Panc1 (cell line): ENCODE measurements at regions not wholly inside any gene's neighbourhood (a gene's known extent, or its start where the extent isn't known, plus 50 kb on each side); places are given as distances from the start of the nearest gene placed in this dataset.
"Not testable (repeated sequence)": the region's sequence is repeated elsewhere in the genome, so short reads cannot be mapped to it uniquely, and the experiment has no call there.

Experiments used
- ATAC-seq: fragments of 200-7000 bp; cut with Tn5 transposase; 2 replicates; pipeline ENCODE4 v1.9.1; 2020; ENCODE audit warnings: mild to moderate bottlenecking, moderate library complexity
- BruUV-seq: library from RNA; stranded (reverse); fragments of 400-500 nt; replicated peaks from 2 replicates; lab custom pipeline; 2021; lab: Mats Ljungman, UMichigan
- CTCF ChIA-PET: fragments of 300-600 bp; sonication (Branson Sonifier 250); formaldehyde crosslinking; loops from one replicate; lab custom pipeline; 2022; ENCODE audit warnings: antibody characterized with exemption; lab: Charles Lee
- POLR2A ChIA-PET: fragments of 300-600 bp; sonication (Branson Sonifier 250); formaldehyde crosslinking; loops from one replicate; lab custom pipeline; 2022; ENCODE audit warnings: antibody characterized with exemption; lab: Charles Lee
- DNase-seq: peaks from one replicate; pipeline ENCODE4 v3.0.0-alpha.2; 2010; ENCODE audit warnings: low read depth, low spot score
- H3K27ac ChIP-seq: 2 replicates; pipeline ENCODE4 v1.5.1; 2011; ENCODE audit warnings: mild to moderate bottlenecking, low read length, inconsistent platforms
- H3K27me3 ChIP-seq: fragments of 200-500 bp; sonication (Bioruptor generic); 2 replicates; pipeline ENCODE4 v1.6.0; 2014; ENCODE audit warnings: low read length, inconsistent platforms; ENCODE audit not compliant: control insufficient read depth, insufficient read depth
- H3K36me3 ChIP-seq: fragments of 200-500 bp; sonication (Bioruptor generic); 2 replicates; pipeline ENCODE4 v1.5.1; 2014; ENCODE audit warnings: inconsistent platforms, mild to moderate bottlenecking, low read length, moderate library complexity; ENCODE audit not compliant: control insufficient read depth, insufficient read depth
- H3K4me1 ChIP-seq: 2 replicates; pipeline ENCODE4 v1.5.1; 2011; ENCODE audit warnings: inconsistent platforms, mild to moderate bottlenecking, low read length, moderate library complexity; ENCODE audit not compliant: control insufficient read depth, insufficient read depth
- H3K4me3 ChIP-seq, 2 experiments: 2 replicates each; pipeline ENCODE4 v1.5.1; 2011 to 2012; ENCODE audit warnings: low read depth in 2 of 2, low read length in 2 of 2, mild to moderate bottlenecking in 2 of 2, inconsistent platforms in 1 of 2, moderate library complexity in 1 of 2
- H3K9me3 ChIP-seq: fragments of 200-500 bp; sonication (Bioruptor generic); 2 replicates; pipeline ENCODE4 v1.5.1; 2014; ENCODE audit warnings: low read depth, mild to moderate bottlenecking, inconsistent platforms, low read length, moderate library complexity; ENCODE audit not compliant: control insufficient read depth, insufficient read depth
- POLR2AphosphoS5 ChIP-seq: IDR thresholded peaks from 2 replicates; pipeline ENCODE4 v1.6.1; 2012; ENCODE audit warnings: mild to moderate bottlenecking, low read depth, low read length, moderate library complexity
- SIN3A ChIP-seq: IDR thresholded peaks from 2 replicates; pipeline ENCODE4 v1.6.1; 2012; ENCODE audit warnings: low read depth, mild to moderate bottlenecking, low read length, moderate library complexity, borderline replicate concordance; ENCODE audit not compliant: insufficient read depth
- TCF7L2 ChIP-seq: IDR thresholded peaks from 2 replicates; pipeline ENCODE4 v1.6.1; 2011; ENCODE audit warnings: mild to moderate bottlenecking, low read depth, low read length, inconsistent platforms
- in situ Hi-C: cut with HindIII; loops from 2 replicates; pipeline ENCODE4 v1.10.0; 2016; ENCODE audit warnings: low sequenced_read_pairs, low pct_unique_long_range_greater_than_20kb
- intact Hi-C: fragments of 100-400 bp; cut with micrococcal nuclease; formaldehyde crosslinking; loops from one replicate; pipeline ENCODE4 v1.10.0; 2022; ENCODE audit not compliant: unreplicated experiment
- TF ChIP-seq, protein P1 (sequence below), 2 experiments: IDR thresholded peaks; 2 replicates each; pipeline ENCODE4 v1.6.1; 2011 to 2012; ENCODE audit warnings: low read depth in 2 of 2, control low read depth in 1 of 2, low read length in 1 of 2, mild to moderate bottlenecking in 1 of 2, moderate library complexity in 1 of 2; ENCODE audit not compliant: insufficient read depth in 1 of 2
- TF ChIP-seq, protein P2 (sequence below): fragments of 450-650 bp; IDR thresholded peaks from 2 replicates; pipeline ENCODE4 v1.5.1; 2017; ENCODE audit warnings: mild to moderate bottlenecking

DNA sequence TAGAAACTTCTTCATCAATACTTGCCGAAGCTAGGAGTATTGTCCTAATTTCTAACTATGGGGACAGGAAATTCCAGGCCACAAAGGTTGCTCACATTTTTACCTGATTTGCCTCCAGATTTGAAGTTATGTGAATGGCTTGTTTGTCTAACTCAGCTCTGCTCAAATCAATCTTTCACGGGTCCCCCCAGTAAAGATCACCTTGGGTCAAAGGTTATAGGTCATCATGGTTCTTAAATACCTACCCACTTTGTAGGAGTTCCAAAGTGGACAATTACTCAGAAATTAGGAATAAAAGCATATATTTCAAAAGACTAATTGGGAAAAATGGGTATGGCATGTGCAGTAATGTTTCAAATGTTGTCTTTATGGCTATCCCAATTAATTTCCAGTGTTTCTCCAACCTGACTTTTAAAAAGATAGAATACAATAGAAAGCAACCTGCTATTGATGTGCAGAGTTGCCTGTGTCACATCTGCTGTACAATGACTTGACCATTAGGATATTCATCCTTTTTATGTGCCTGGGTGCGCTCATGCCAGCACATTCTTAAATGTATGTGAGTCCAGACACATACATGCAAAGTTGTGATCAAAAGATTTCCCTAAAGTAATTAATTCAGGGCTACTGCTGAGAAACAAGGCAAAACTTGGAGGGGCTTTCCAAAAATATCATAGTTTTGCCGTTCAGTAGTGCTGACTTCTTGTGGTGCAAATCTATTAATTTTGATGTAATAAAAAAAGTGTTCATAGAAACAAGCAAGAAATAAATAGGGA, 126.1 kb downstream of the MYCN start:
- in situ Hi-C loops = no loop called here
- TF ChIP-seq, protein P1, sequence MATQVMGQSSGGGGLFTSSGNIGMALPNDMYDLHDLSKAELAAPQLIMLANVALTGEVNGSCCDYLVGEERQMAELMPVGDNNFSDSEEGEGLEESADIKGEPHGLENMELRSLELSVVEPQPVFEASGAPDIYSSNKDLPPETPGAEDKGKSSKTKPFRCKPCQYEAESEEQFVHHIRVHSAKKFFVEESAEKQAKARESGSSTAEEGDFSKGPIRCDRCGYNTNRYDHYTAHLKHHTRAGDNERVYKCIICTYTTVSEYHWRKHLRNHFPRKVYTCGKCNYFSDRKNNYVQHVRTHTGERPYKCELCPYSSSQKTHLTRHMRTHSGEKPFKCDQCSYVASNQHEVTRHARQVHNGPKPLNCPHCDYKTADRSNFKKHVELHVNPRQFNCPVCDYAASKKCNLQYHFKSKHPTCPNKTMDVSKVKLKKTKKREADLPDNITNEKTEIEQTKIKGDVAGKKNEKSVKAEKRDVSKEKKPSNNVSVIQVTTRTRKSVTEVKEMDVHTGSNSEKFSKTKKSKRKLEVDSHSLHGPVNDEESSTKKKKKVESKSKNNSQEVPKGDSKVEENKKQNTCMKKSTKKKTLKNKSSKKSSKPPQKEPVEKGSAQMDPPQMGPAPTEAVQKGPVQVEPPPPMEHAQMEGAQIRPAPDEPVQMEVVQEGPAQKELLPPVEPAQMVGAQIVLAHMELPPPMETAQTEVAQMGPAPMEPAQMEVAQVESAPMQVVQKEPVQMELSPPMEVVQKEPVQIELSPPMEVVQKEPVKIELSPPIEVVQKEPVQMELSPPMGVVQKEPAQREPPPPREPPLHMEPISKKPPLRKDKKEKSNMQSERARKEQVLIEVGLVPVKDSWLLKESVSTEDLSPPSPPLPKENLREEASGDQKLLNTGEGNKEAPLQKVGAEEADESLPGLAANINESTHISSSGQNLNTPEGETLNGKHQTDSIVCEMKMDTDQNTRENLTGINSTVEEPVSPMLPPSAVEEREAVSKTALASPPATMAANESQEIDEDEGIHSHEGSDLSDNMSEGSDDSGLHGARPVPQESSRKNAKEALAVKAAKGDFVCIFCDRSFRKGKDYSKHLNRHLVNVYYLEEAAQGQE (IDR thresholded peaks at IDR 0.05; ENCODE audit: insufficient read depth in 1 of 2, low read depth in 2 of 2, low read length in 1 of 2) = no peak
- TF ChIP-seq SIN3A (no peak), TCF7L2 (no peak), POLR2AphosphoS5 (no peak)
- TF ChIP-seq, protein P2, sequence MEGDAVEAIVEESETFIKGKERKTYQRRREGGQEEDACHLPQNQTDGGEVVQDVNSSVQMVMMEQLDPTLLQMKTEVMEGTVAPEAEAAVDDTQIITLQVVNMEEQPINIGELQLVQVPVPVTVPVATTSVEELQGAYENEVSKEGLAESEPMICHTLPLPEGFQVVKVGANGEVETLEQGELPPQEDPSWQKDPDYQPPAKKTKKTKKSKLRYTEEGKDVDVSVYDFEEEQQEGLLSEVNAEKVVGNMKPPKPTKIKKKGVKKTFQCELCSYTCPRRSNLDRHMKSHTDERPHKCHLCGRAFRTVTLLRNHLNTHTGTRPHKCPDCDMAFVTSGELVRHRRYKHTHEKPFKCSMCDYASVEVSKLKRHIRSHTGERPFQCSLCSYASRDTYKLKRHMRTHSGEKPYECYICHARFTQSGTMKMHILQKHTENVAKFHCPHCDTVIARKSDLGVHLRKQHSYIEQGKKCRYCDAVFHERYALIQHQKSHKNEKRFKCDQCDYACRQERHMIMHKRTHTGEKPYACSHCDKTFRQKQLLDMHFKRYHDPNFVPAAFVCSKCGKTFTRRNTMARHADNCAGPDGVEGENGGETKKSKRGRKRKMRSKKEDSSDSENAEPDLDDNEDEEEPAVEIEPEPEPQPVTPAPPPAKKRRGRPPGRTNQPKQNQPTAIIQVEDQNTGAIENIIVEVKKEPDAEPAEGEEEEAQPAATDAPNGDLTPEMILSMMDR = no peak
- Histone ChIP-seq H3K9me3 (no peaks in the 10 kb centered on the region; the same call in 1 of the 2 replicates), H3K27ac (no peak overlapping the region), H3K36me3 (no peaks in the 10 kb centered on the region), H3K4me3 (no peak overlapping the region), H3K27me3 (no peaks in the 10 kb centered on the region), H3K4me1 (no peaks in the 10 kb centered on the region)
- ChIA-PET CTCF (no interaction called here), POLR2A (no interaction called here)
- intact Hi-C loops = no loop called here
- ATAC-seq (no peak), DNase-seq (no peak)
- BruUV-seq = no TSS peak

DNA sequence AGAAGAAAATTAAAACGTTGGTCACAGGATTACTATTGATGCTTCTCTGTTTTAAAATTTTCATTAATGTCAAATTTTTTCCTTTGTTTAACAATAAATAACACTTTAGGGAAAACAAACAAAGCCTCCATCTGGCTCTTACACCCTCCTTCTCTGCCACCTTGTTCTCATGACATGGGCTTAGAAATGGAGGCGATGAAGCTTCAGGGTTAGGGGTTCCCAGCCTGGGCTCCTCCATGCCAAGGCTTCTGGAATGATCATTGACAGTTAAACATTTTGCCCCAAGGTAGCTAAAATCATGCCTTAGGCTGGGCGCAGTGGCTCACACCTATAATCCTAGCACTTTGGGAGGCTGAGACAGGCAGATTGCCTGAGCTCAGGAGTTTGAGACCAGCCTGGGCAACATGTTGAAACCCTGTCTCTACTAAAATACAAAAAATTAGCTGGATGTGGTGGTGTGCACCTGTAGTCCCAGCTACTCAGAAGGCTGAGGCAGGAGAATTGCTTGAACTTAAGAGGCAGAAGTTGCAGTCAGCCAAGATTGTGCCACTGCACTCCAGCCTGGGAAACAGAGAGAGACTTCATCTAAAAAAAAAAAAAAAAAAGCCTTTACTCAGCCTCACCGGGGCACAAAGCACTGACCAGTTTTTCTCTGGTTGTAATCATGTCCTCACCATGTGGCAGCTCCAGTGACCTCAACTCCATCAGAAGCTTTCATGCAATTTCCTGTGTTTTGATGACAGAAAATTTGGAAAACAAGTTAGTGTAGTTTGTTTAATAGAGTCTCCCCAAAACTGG, 125.1 kb downstream of the MYCN start:
- H3K36me3 ChIP-seq, in situ Hi-C loops, DNase-seq, BruUV-seq, H3K27ac ChIP-seq, ATAC-seq, H3K9me3 ChIP-seq, H3K4me1 ChIP-seq, H3K27me3 ChIP-seq, H3K4me3 ChIP-seq, POLR2A ChIA-PET, CTCF ChIA-PET, intact Hi-C loops: not testable (repeated sequence)

DNA sequence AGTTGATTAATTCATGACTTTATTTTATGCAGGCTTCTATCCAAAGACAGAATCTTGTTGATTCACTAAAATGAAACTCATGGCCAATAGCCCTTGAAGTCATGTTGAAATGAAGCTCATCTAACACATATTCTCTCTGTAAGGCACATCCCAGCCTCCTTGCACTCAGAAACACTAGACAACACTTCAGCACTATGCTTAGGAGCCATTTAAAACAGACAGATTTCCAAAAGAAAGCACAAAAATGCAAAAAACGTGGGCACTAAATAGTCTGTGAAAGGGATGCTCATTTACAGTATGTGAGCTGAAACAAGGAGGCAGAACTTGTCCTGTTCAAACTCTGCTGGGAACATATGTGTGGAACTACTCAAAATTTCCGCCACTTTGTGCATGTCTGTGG, 124.4 kb downstream of the MYCN start:
- ChIA-PET CTCF (no interaction called here), POLR2A (no interaction called here)
- no TSS peak for BruUV-seq

More for the DNA sequence above, 124.4 kb downstream of the MYCN start:
- H3K27me3 ChIP-seq = no peaks in the 10 kb centered on the region
- H3K27ac ChIP-seq = no peak overlapping the region
- H3K9me3 ChIP-seq = no peaks in the 10 kb centered on the region; the same call in 1 of the 2 replicates
- H3K4me3 ChIP-seq = no peak overlapping the region
- TF ChIP-seq POLR2AphosphoS5 (no peak), TCF7L2 (no peak)
- TF ChIP-seq, protein P1 (IDR thresholded peaks at IDR 0.05; ENCODE audit: insufficient read depth in 1 of 2, low read depth in 2 of 2, low read length in 1 of 2) = no peak
- intact Hi-C loops (no loop called here), in situ Hi-C loops (no loop called here)
- no peaks in the 10 kb centered on the region for H3K36me3 ChIP-seq
- ATAC-seq (no peak), DNase-seq (no peak)
- no peaks in the 10 kb centered on the region for H3K4me1 ChIP-seq
